Small intestine (tissue), 7 donors: ENCODE measurements at regions not wholly inside any gene's neighbourhood (a gene's known extent, or its start where the extent isn't known, plus 50 kb on each side); places are given as distances from the start of the nearest gene placed in this dataset.
A peak's percentile ranks its signal among the peaks of the same experiment; 100 is the strongest.

ENCODE experiments used
- DNase-seq, 2 donors: peaks; one replicate each; pipeline versions ENCODE4 v3.0.0 to v3.0.0-alpha.2; 2013
- FAIRE-seq: peaks from 2 replicates; lab custom pipeline; 2012; peaks lifted over from hg19 to GRCh38; lab: Jason Lieb, UNC
- H3K27ac ChIP-seq, 3 donors: one replicate each; pipeline ENCODE4 v1.5.1; 2013; ENCODE audit warnings: low read length in 2 of 3, mild to moderate bottlenecking in 2 of 3, control low read depth in 1 of 3, inconsistent platforms in 1 of 3, low read depth in 1 of 3, moderate library complexity in 1 of 3
- H3K27me3 ChIP-seq, 3 donors: one replicate each; pipeline ENCODE4 v1.6.1; 2013; ENCODE audit warnings: low read length in 3 of 3, inconsistent platforms in 1 of 3; ENCODE audit not compliant: control insufficient read depth in 3 of 3, insufficient read depth in 3 of 3
- H3K36me3 ChIP-seq, 3 donors: one replicate each; pipeline ENCODE4 v1.6.1; 2013; ENCODE audit warnings: low read length in 3 of 3, inconsistent platforms in 1 of 3, low read depth in 1 of 3, mild to moderate bottlenecking in 1 of 3, moderate library complexity in 1 of 3; ENCODE audit not compliant: control insufficient read depth in 3 of 3, insufficient read depth in 2 of 3
- H3K4me1 ChIP-seq, 3 donors: one replicate each; pipeline ENCODE4 v1.6.1; 2013; ENCODE audit warnings: low read length in 2 of 3, inconsistent platforms in 1 of 3, low read depth in 1 of 3, mild to moderate bottlenecking in 1 of 3, moderate library complexity in 1 of 3; ENCODE audit not compliant: control insufficient read depth in 3 of 3, insufficient read depth in 2 of 3
- H3K4me3 ChIP-seq, 3 donors: one replicate each; pipeline ENCODE4 v1.5.1; 2013; ENCODE audit warnings: low read length in 3 of 3, control low read depth in 1 of 3, inconsistent platforms in 1 of 3, low read depth in 1 of 3, mild to moderate bottlenecking in 1 of 3, moderate library complexity in 1 of 3
- H3K9me3 ChIP-seq, 2 donors: one replicate each; pipeline ENCODE4 v1.6.1; 2013; ENCODE audit warnings: low read depth in 1 of 2, low read length in 1 of 2; ENCODE audit not compliant: control insufficient read depth in 2 of 2, insufficient read depth in 1 of 2
- WGBS, 3 donors: extraction: QIAGEN DNeasy Blood & Tissue Kit; methylation state at CpG; one replicate each; pipeline ENCODE4 v1.1.7; 2013; 5-methylcytosine and 5-hydroxymethylcytosine counted together
- donor health status: healthy with polysubstance abuse.
- donor health status: control.
- donor health status: control.
- donor health status: Bipolar disorder and iron deficiency.
- donor health status: healthy.

GRCh38 chr1:168842306-168842705 is 113.3 kb upstream of the DPT start:
- WGBS, 3 donors = 86 to 100% (median 88%) methylated on average over 1 of the region's 1 CpG
- Histone ChIP-seq H3K4me1 (no peaks in the 10 kb centered on the region), H3K27ac (no peak overlapping the region), H3K9me3 (no peaks in the 10 kb centered on the region), H3K36me3 (no peaks in the 10 kb centered on the region), H3K4me3 (no peak overlapping the region), H3K27me3 (no peaks in the 10 kb centered on the region)
- no peak for DNase-seq
- FAIRE-seq = no peak

DNA sequence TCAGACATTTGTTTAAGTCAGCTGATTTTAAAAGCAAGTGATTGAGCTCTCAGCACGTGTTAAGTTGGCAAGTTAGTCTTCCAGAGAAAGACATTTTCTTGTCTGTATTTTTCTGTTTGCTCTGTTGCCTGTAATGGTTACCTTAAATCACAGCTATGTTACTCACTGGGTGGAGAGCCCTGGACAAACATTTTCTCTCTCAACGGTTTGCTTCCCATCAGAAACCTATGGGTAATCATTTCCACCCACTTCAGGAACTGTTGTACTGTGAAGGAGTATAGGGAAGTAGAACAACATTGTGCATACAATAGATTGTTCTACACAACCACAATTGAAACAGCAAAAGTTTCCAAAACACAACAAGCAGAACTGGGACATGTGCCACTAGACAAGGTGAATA is 113.9 kb upstream of the DPT start:
- 71 to 84% (median 82%) methylated on average over 2 of the region's 2 CpGs for WGBS, 3 donors
- H3K27me3 ChIP-seq = no peaks in the 10 kb centered on the region
- no peaks in the 10 kb centered on the region for H3K9me3 ChIP-seq
- H3K4me3 ChIP-seq = no peak overlapping the region
- DNase-seq (no peak), FAIRE-seq (no peak)
- no peaks in the 10 kb centered on the region for H3K4me1 ChIP-seq
- no peak overlapping the region for H3K27ac ChIP-seq
- no peaks in the 10 kb centered on the region for H3K36me3 ChIP-seq

DNA sequence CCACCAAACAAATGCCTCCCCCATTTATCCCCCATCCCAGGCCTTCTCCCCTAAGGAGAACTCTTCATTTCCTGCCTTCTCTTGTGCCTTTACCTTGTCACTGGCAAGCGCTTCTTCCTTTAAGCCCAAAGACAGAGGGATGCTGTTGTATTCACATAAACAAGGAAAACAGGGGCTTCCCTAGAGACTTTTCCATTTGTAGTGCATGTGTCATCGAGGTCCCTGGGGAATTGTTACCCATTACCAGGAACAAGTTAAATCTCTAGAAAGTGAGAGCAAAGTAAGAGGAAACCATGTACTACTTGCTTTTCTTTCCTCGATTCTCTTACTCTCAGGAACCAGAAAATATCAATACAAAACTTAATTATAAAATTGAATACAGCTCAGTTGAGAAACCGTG is 114.4 kb upstream of the DPT start:
- FAIRE-seq (no peak), DNase-seq (no peak)
- H3K27ac ChIP-seq = no peak overlapping the region
- H3K4me1 ChIP-seq = no peaks in the 10 kb centered on the region
- no peaks in the 10 kb centered on the region for H3K27me3 ChIP-seq
- no peaks in the 10 kb centered on the region for H3K36me3 ChIP-seq
- no peaks in the 10 kb centered on the region for H3K9me3 ChIP-seq
- no peak overlapping the region for H3K4me3 ChIP-seq
- 87 to 94% (median 88%) methylated on average over 4 of the region's 4 CpGs for WGBS, 3 donors

DNA sequence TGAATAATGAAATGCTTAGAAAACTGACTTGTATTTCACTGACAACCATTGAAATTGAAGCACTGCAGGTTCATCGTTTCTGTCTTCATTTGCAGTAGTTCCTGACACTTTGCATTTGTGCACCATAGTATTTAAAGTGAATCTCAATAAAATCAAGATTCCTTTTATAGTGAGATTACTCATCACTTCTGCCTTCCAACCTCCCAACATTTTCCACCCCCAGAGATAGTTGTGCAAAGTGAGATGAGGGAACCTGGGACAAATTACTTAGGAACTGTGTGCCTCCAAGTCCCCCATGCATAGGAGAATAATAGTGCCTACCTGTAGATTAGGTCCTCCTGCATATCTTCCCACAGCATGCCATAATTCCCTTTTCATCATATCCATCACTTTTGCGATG is 114.9 kb upstream of the DPT start:
- no peaks in the 10 kb centered on the region for H3K36me3 ChIP-seq
- FAIRE-seq (no peak), DNase-seq (no peak)
- 93 to 96% (median 93%) methylated on average over 2 of the region's 2 CpGs for WGBS, 3 donors
- H3K4me1 ChIP-seq = no peaks in the 10 kb centered on the region
- no peak overlapping the region for H3K4me3 ChIP-seq
- no peak overlapping the region for H3K27ac ChIP-seq
- no peaks in the 10 kb centered on the region for H3K27me3 ChIP-seq
- no peaks in the 10 kb centered on the region for H3K9me3 ChIP-seq

DNA sequence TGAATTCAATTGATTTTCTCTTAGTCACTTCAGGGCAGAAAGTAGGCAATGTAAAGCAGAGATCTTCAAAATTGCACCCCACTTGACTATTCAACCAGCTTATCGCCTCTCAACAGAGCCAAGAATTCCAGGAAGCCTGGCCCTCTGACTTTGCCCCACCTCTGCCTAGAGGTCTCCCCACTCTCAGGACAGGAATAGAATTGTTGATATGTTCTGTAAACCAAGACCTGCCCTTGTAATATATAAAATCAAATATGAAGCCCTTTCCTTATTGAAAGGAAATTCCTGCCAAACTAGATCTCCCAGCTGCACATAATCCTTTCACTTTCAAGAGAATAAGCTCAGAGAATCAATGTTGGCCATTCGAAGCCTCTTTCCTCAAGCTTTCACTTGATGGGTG is 116.1 kb upstream of the DPT start:
- 43 to 53% (median 47%) methylated on average over 2 of the region's 2 CpGs for WGBS, 3 donors
- FAIRE-seq = no peak
- H3K36me3 ChIP-seq = no peaks in the 10 kb centered on the region
- peak; percentile 26 to 38 for DNase-seq
- H3K27me3 ChIP-seq = no peaks in the 10 kb centered on the region
- no peaks in the 10 kb centered on the region for H3K9me3 ChIP-seq
- H3K4me3 ChIP-seq = no peak overlapping the region
- H3K27ac ChIP-seq = no peak overlapping the region
- no peaks in the 10 kb centered on the region for H3K4me1 ChIP-seq

DNA sequence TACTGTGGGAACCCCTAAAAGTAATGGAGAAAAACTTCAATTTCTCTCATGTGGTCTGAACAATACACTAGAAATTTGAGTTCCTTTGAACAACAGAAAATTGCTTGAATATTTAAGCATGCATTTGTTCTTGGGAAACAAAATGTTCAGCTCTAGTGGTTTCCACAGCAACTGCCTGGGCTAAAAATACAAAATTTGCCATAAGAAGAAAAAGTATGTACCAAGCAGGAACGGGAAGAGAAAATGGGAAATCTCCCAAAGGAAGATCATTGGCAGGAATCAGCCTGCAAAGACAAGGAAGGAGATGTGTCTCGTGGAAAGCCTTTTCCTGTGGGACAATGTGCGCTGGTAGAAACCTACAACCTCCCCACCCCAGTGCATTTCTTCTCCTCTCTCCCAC is 119.0 kb upstream of the DPT start:
- Histone ChIP-seq H3K4me1 (no peaks in the 10 kb centered on the region), H3K4me3 (no peak overlapping the region), H3K9me3 (no peaks in the 10 kb centered on the region), H3K27me3 (no peaks in the 10 kb centered on the region), H3K36me3 (no peaks in the 10 kb centered on the region), H3K27ac (no peak overlapping the region)
- FAIRE-seq (no peak), DNase-seq (no peak)
- 80 to 91% (median 91%) methylated on average over 3 of the region's 3 CpGs for WGBS, 3 donors

DNA sequence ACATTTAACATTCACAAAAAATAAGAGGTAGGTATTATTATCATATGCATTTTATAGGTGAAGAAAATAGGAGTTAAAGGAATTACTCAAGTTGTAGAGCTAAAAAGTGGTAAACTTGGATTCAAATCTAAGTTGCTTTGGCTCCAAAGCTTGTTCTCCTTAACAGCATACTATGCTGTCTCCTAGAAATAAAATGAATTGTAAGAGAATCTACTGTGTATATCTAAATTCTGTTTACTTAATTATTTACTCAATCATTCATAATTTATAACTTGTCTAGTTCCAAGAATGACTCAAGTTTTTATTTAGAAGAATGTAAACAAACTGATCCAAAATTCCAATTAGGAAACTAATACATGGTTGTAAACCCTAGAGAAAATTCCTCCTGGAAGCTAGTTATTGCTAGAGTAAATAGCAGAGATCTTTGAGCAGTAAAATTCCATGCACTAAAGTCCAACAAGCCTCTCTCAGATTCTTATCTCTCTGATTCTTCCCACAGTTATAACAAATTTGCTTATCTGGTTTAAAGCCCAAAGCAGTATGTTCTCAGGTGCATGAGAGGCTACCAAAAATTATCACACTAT is 132.5 kb upstream of the DPT start:
- DNase-seq (peak; percentile 24 to 38), FAIRE-seq (no peak)
- H3K27ac ChIP-seq = no peak overlapping the region
- no peaks in the 10 kb centered on the region for H3K27me3 ChIP-seq
- no peak overlapping the region for H3K4me3 ChIP-seq
- peaks cover 0 to 14% (median 0%) of the 10 kb centered on the region in 3 donors for H3K4me1 ChIP-seq
- H3K36me3 ChIP-seq = no peaks in the 10 kb centered on the region
- peaks cover 2 to 6% of the 10 kb centered on the region in 2 donors for H3K9me3 ChIP-seq

DNA sequence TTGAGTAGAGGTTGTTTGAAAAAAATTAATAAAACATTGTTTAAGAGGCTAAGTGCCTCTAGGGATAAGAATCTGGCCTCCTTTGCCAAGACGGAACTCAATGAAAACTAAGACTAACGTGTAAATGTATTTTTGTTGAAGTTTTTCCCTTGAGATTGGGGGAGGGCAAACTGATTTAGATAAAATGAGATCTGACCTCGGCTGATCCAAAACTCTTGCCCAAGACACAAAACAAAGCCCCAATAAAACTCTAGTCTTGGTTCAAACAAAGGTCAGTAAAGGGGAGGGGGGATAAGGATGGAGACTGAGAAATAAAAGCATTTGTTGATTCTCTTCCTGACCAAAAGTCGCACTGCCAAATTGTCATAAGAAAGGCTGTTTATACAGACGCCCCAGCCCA is 134.8 kb upstream of the DPT start:
- peak in 1 of 2 donors; percentile 21 for DNase-seq
- no peaks in the 10 kb centered on the region for H3K36me3 ChIP-seq

GRCh38 chr1:168864266-168864665 is 135.3 kb upstream of the DPT start:
- Histone ChIP-seq H3K4me1 (peaks cover 0 to 14% (median 0%) of the 10 kb centered on the region in 3 donors), H3K27ac (no peak overlapping the region), H3K4me3 (no peak overlapping the region), H3K27me3 (no peaks in the 10 kb centered on the region), H3K9me3 (peaks cover 2 to 6% of the 10 kb centered on the region in 2 donors), H3K36me3 (no peaks in the 10 kb centered on the region)
- FAIRE-seq = no peak
- DNase-seq = no peak

More for the DNA sequence above, 134.8 kb upstream of the DPT start:
- no peaks in the 10 kb centered on the region for H3K27me3 ChIP-seq
- H3K4me3 ChIP-seq = no peak overlapping the region
- peaks cover 0 to 14% (median 0%) of the 10 kb centered on the region in 3 donors for H3K4me1 ChIP-seq
- peaks cover 2 to 6% of the 10 kb centered on the region in 2 donors for H3K9me3 ChIP-seq
- 34 to 49% (median 39%) methylated on average over 5 of the region's 5 CpGs for WGBS, 3 donors
- no peak for FAIRE-seq
- H3K27ac ChIP-seq = no peak overlapping the region
